Ovary (tissue), 3 donors: ENCODE measurements at regions not wholly inside any gene's neighbourhood (a gene's known extent, or its start where the extent isn't known, plus 50 kb on each side); places are given as distances from the start of the nearest gene placed in this dataset.

Experiments used
- CTCF ChIP-seq, 3 donors: fragments of 450-650 bp in 2 of 3; fragments of 200-600 bp in 1 of 3; IDR thresholded peaks; one replicate each; pipeline versions ENCODE4 v1.5.1 to v1.8.0; 2016 to 2022; ENCODE audit warnings: antibody characterized with exemption in 3 of 3, mild to moderate bottlenecking in 1 of 3
- POLR2A ChIP-seq: fragments of 450-650 bp; IDR thresholded peaks from one replicate; pipeline ENCODE4 v1.6.1; 2017; ENCODE audit warnings: antibody characterized with exemption, mild to moderate bottlenecking, moderate library complexity
- donor health status: DM: no; HTN: no; CAD: no.

GRCh38 chr1:238138059-238138626, 247.4 kb upstream of the ZP4 start:
- TF ChIP-seq POLR2A (no peak), CTCF (IDR thresholded peaks at IDR 0.05) (no peak)
